CD14-positive monocyte (primary cell): ENCODE measurements at regions not wholly inside any gene's neighbourhood (a gene's known extent, or its start where the extent isn't known, plus 50 kb on each side); places are given as distances from the start of the nearest gene placed in this dataset.

Experiments
- DNase-seq, 3 donors: peaks; one replicate each; pipeline ENCODE4 v3.0.0-alpha.2; 2011 to 2022
- H2AFZ ChIP-seq: 2 replicates; pipeline ENCODE4 v1.6.0; 2012; ENCODE audit warnings: mild to moderate bottlenecking, low read depth, low read length, inconsistent platforms; ENCODE audit not compliant: insufficient read depth, poor library complexity, severe bottlenecking
- H3K27ac ChIP-seq, 2 donors: 1 replicate in 1 of 2; 2 replicates in 1 of 2; pipeline ENCODE4 v1.5.1; 2012 to 2013; ENCODE audit warnings: low read length in 2 of 2, control low read depth in 1 of 2, inconsistent platforms in 1 of 2, low read depth in 1 of 2, mild to moderate bottlenecking in 1 of 2
- H3K27me3 ChIP-seq, 2 donors: one replicate each; pipeline versions ENCODE4 v1.6.0 to v1.6.1; 2011 to 2013; ENCODE audit warnings: low read length in 2 of 2; ENCODE audit not compliant: control insufficient read depth in 2 of 2, insufficient read depth in 2 of 2
- H3K36me3 ChIP-seq, 2 donors: replicated peaks in 1 of 2; 1 replicate in 1 of 2; 2 replicates in 1 of 2; pipeline versions ENCODE4 v1.5.1 to v1.6.1; 2012 to 2013; ENCODE audit warnings: low read length in 2 of 2, control low read depth in 1 of 2, inconsistent platforms in 1 of 2, mild to moderate bottlenecking in 1 of 2; ENCODE audit not compliant: insufficient read depth in 2 of 2, control insufficient read depth in 1 of 2
- H3K4me1 ChIP-seq, 2 donors: 1 replicate in 1 of 2; 2 replicates in 1 of 2; pipeline versions ENCODE4 v1.5.1 to v1.6.1; 2012 to 2013; ENCODE audit warnings: low read length in 2 of 2, control low read depth in 1 of 2, inconsistent platforms in 1 of 2, mild to moderate bottlenecking in 1 of 2, moderate library complexity in 1 of 2; ENCODE audit not compliant: insufficient read depth in 2 of 2, control insufficient read depth in 1 of 2
- H3K4me2 ChIP-seq: replicated peaks from 2 replicates; pipeline ENCODE3; 2012; ENCODE audit warnings: low read length, moderate library complexity, mild to moderate bottlenecking; ENCODE audit not compliant: poor library complexity, severe bottlenecking; ENCODE audit errors: extremely low read depth
- H3K4me3 ChIP-seq, 3 experiments: fragments of 200-600 bp in 1 of 3; sonication (generic) in 1 of 3; replicated peaks in 1 of 3; 1 replicate in 2 of 3; 2 replicates in 1 of 3; pipeline ENCODE4 v1.5.1; 2011 to 2013; ENCODE audit warnings: low read length in 3 of 3, mild to moderate bottlenecking in 3 of 3, control low read depth in 2 of 3, low read depth in 2 of 3, inconsistent platforms in 1 of 3, moderate library complexity in 1 of 3
- H3K79me2 ChIP-seq: 2 replicates; pipeline ENCODE4 v1.6.0; 2012; ENCODE audit warnings: mild to moderate bottlenecking, control low read depth, inconsistent platforms, low read length, moderate library complexity; ENCODE audit not compliant: insufficient read depth
- H3K9ac ChIP-seq: 2 replicates; pipeline ENCODE4 v1.6.0; 2017; ENCODE audit warnings: low read length, mild to moderate bottlenecking; ENCODE audit not compliant: insufficient read depth, poor library complexity, severe bottlenecking
- H3K9me3 ChIP-seq, 2 donors: replicated peaks in 1 of 2; 1 replicate in 1 of 2; 2 replicates in 1 of 2; pipeline versions ENCODE4 v1.5.1 to v1.6.1; 2012 to 2013; ENCODE audit warnings: low read length in 2 of 2, control low read depth in 1 of 2; ENCODE audit not compliant: control insufficient read depth in 1 of 2, insufficient read depth in 1 of 2
- H4K20me1 ChIP-seq: 2 replicates; pipeline ENCODE4 v1.6.0; 2012; ENCODE audit warnings: mild to moderate bottlenecking, low read length, control low read depth, moderate library complexity; ENCODE audit not compliant: insufficient read depth
- H3K27ac Mint-ChIP-seq, 7 donors: one replicate each; pipeline ENCODE4 v1.8.0; 2020; ENCODE audit warnings: mild to moderate bottlenecking in 7 of 7, mixed read lengths in 7 of 7, moderate library complexity in 6 of 7, inconsistent platforms in 2 of 7
- H3K27me3 Mint-ChIP-seq, 3 donors: one replicate each; pipeline ENCODE4 v1.8.0; 2021 to 2022; ENCODE audit warnings: low read depth in 3 of 3, mild to moderate bottlenecking in 3 of 3, mixed read lengths in 3 of 3, moderate library complexity in 3 of 3, inconsistent platforms in 1 of 3
- H3K36me3 Mint-ChIP-seq, 2 donors: one replicate each; pipeline ENCODE4 v1.8.0; 2020; ENCODE audit warnings: mixed read lengths in 2 of 2, inconsistent platforms in 1 of 2, mild to moderate bottlenecking in 1 of 2
- H3K4me1 Mint-ChIP-seq: one replicate; pipeline ENCODE4 v1.8.0; 2020; ENCODE audit warnings: mild to moderate bottlenecking, mixed read lengths
- H3K4me3 Mint-ChIP-seq, 2 donors: one replicate each; pipeline ENCODE4 v1.8.0; 2020; ENCODE audit warnings: mild to moderate bottlenecking in 2 of 2, mixed read lengths in 2 of 2, moderate library complexity in 1 of 2
- H3K9me3 Mint-ChIP-seq, 7 donors: one replicate each; pipeline ENCODE4 v1.8.0; 2020 to 2022; ENCODE audit warnings: mixed read lengths in 7 of 7, mild to moderate bottlenecking in 6 of 7, moderate library complexity in 6 of 7, inconsistent platforms in 2 of 7
- CTCF ChIP-seq: fragments of 200-600 bp; IDR thresholded peaks from one replicate; pipeline ENCODE4 v1.8.0; 2022; ENCODE audit warnings: antibody characterized with exemption, mild to moderate bottlenecking
- WGBS: methylation state at CpG from one replicate; pipeline ENCODE4 v1.1.5; 2013; ENCODE audit warnings: missing lambda C conversion rate; ENCODE audit not compliant: insufficient coverage; 5-methylcytosine and 5-hydroxymethylcytosine counted together
- intact Hi-C, 2 donors: fragments of 100-400 bp; cut with micrococcal nuclease; formaldehyde crosslinking; loops; one replicate each; pipeline versions ENCODE4 v1.15.0 to v1.15.1; 2023

- Mint-ChIP-seq H3K27me3 (peaks cover 8 to 12% (median 10%) of the 10 kb centered on the region in 3 donors), H3K27ac (no peak overlapping the region)
- no peak overlapping the region for H3K27ac ChIP-seq
These were observed 180.3 kb upstream of the ADRA1B start for GRCh38 chr5:159735749-159736660.

GRCh38 chr5:159736844-159737243 is 179.4 kb upstream of the ADRA1B start:
- Histone ChIP-seq H3K4me2 (no peak overlapping the region), H3K27me3 (peaks cover 0 to 2% of the 10 kb centered on the region in 2 donors), H3K9ac (no peak overlapping the region), H3K4me3 (no peak overlapping the region), H4K20me1 (no peaks in the 10 kb centered on the region), H3K27ac (no peak overlapping the region), H3K79me2 (no peaks in the 10 kb centered on the region), H3K36me3 (no peaks in the 10 kb centered on the region), H3K4me1 (no peaks in the 10 kb centered on the region), H3K9me3 (peaks cover 0 to 2% of the 10 kb centered on the region in 2 donors), H2AFZ (no peak overlapping the region)
- Mint-ChIP-seq H3K27ac (no peak overlapping the region), H3K4me1 (no peaks in the 10 kb centered on the region), H3K27me3 (peaks cover 6 to 8% (median 6%) of the 10 kb centered on the region in 3 donors), H3K4me3 (no peak overlapping the region), H3K9me3 (peaks cover 0 to 9% (median 3%) of the 10 kb centered on the region in 7 donors), H3K36me3 (no peaks in the 10 kb centered on the region)
- DNase-seq = no peak
- no CpG with 5 or more reads among the region's 2 CpGs for WGBS
- intact Hi-C loops = no loop called here
- TF ChIP-seq CTCF = no peak

More at GRCh38 chr5:159735749-159736660, 180.3 kb upstream of the ADRA1B start:
- no peak for DNase-seq
- H3K79me2 ChIP-seq = no peaks in the 10 kb centered on the region
- H3K4me3 Mint-ChIP-seq = no peak overlapping the region
- no peak overlapping the region for H3K4me2 ChIP-seq
- no peaks in the 10 kb centered on the region for H3K36me3 Mint-ChIP-seq
- no peaks in the 10 kb centered on the region for H3K4me1 Mint-ChIP-seq
- peaks cover 0 to 2% of the 10 kb centered on the region in 2 donors for H3K27me3 ChIP-seq
- no peaks in the 10 kb centered on the region for H3K4me1 ChIP-seq
- H3K9me3 ChIP-seq = no peaks in the 10 kb centered on the region
- no peak for TF ChIP-seq CTCF
- intact Hi-C loops = no loop called here
- no peaks in the 10 kb centered on the region for H3K36me3 ChIP-seq
- WGBS = 92% methylated on average over 3 of the region's 8 CpGs
- no peak overlapping the region for H2AFZ ChIP-seq
- H4K20me1 ChIP-seq = no peaks in the 10 kb centered on the region
- no peak overlapping the region for H3K9ac ChIP-seq
- no peak overlapping the region for H3K4me3 ChIP-seq
- H3K9me3 Mint-ChIP-seq = peaks cover 0 to 5% (median 2%) of the 10 kb centered on the region in 7 donors
